ENCODE measurements at regions not wholly inside any gene's neighbourhood (a gene's known extent, or its start where the extent isn't known, plus 50 kb on each side); places are given as distances from the start of the nearest gene placed in this dataset.

- H4K8ac ChIP-seq (ENCODE audit: extremely low read depth, insufficient read depth, low read length) = no peak overlapping the region
- no peak overlapping the region for H4K5ac ChIP-seq (ENCODE audit: insufficient read length, low read depth, low read length)
- no peak overlapping the region for H2BK5ac ChIP-seq (ENCODE audit: low read depth, low read length)
- H3K9ac ChIP-seq (replicated peaks in 1 of 4; ENCODE audit: extremely low read depth in 1 of 4, low read depth in 3 of 4, low read length in 3 of 4) = no peak overlapping the region
- no peak overlapping the region for H3K27ac ChIP-seq (ENCODE audit: low read depth, low read length)
- WGBS, 2 experiments (ENCODE audit: extremely low coverage in 1 of 2, insufficient coverage in 1 of 2, insufficient read length in 1 of 2, insufficient replicate concordance in 2 of 2, low coverage in 1 of 2, low lambda C conversion rate in 2 of 2, missing lambda C conversion rate in 1 of 2) = 82% methylated on average over 1 of the region's 1 CpG; no CpG with 5 or more reads in 1 of the 2 experiments
- DNase-seq (ENCODE audit: low read depth in 1 of 2, low spot score in 2 of 2) (no peak), FAIRE-seq (no peak)
- no peaks in the 10 kb centered on the region for H3K23me2 ChIP-seq (ENCODE audit: low read depth, low read length)
- H3K23ac ChIP-seq (ENCODE audit: insufficient read length) = no peak overlapping the region
- H3K79me2 ChIP-seq (ENCODE audit: control insufficient read depth in 1 of 2, insufficient read depth in 2 of 2, low read length in 2 of 2) = no peaks in the 10 kb centered on the region
- H3K27me3 ChIP-seq (replicated peaks in 1 of 4; ENCODE audit: control insufficient read depth in 3 of 4, extremely low read depth in 1 of 4, insufficient read depth in 3 of 4, low read length in 3 of 4) = no peaks in the 10 kb centered on the region
- no peak overlapping the region for H2AFZ ChIP-seq (ENCODE audit: low read length)
- no peak overlapping the region for H2BK15ac ChIP-seq (ENCODE audit: low read length)
- H3K56ac ChIP-seq (replicated peaks; ENCODE audit: insufficient read length, low read depth, low read length) = no peak overlapping the region
- H3K4me1 ChIP-seq (replicated peaks in 1 of 4; ENCODE audit: control insufficient read depth in 3 of 4, insufficient read depth in 4 of 4, low read length in 3 of 4) = no peaks in the 10 kb centered on the region
- no peak overlapping the region for H3K4me3 ChIP-seq (ENCODE audit: extremely low read depth in 1 of 4, insufficient read depth in 2 of 4, low read depth in 3 of 4, low read length in 4 of 4)
- no peaks in the 10 kb centered on the region for H4K20me1 ChIP-seq (replicated peaks in 1 of 2; ENCODE audit: control insufficient read depth in 1 of 2, insufficient read depth in 2 of 2, low read length in 2 of 2)
- POLR2A ChIA-PET (ENCODE audit: partially characterized antibody) = no interaction called here
- H4K91ac ChIP-seq (replicated peaks; ENCODE audit: insufficient read length, low read length) = no peak overlapping the region
- H2AK5ac ChIP-seq (ENCODE audit: low read depth, low read length) = no peak overlapping the region
- no peak overlapping the region for H2BK20ac ChIP-seq (ENCODE audit: low read length)
- H3K4me2 ChIP-seq (ENCODE audit: insufficient read depth in 1 of 2, low read depth in 2 of 2, low read length in 2 of 2) = no peak overlapping the region
- no peaks in the 10 kb centered on the region for H3K79me1 ChIP-seq (ENCODE audit: low read depth, low read length)
- no peak overlapping the region for H3K18ac ChIP-seq (ENCODE audit: extremely low read depth, low read length)
- CTCF ChIA-PET (ENCODE audit: partially characterized antibody) = interaction anchor here (0.9 kb wide), 1 partner anchor 259 kb away, joined by 3 read pairs; no protein-coding TSS in a partner anchor
- no peaks in the 10 kb centered on the region for H3K36me3 ChIP-seq (ENCODE audit: control insufficient read depth in 2 of 4, insufficient read depth in 4 of 4, low read length in 3 of 4)
- no peaks in the 10 kb centered on the region for H3K9me3 ChIP-seq (ENCODE audit: insufficient read depth in 2 of 2, low read depth in 1 of 2, low read length in 1 of 2)
- no peak overlapping the region for H2BK12ac ChIP-seq (ENCODE audit: low read depth, low read length)
- H3K14ac ChIP-seq (ENCODE audit: insufficient read length) = no peak overlapping the region
- no peak overlapping the region for H2BK120ac ChIP-seq (replicated peaks; ENCODE audit: low read depth, low read length)
- H3K4ac ChIP-seq (replicated peaks; ENCODE audit: insufficient read length, low read depth, low read length) = no peak overlapping the region
- TF ChIP-seq, protein P1, sequence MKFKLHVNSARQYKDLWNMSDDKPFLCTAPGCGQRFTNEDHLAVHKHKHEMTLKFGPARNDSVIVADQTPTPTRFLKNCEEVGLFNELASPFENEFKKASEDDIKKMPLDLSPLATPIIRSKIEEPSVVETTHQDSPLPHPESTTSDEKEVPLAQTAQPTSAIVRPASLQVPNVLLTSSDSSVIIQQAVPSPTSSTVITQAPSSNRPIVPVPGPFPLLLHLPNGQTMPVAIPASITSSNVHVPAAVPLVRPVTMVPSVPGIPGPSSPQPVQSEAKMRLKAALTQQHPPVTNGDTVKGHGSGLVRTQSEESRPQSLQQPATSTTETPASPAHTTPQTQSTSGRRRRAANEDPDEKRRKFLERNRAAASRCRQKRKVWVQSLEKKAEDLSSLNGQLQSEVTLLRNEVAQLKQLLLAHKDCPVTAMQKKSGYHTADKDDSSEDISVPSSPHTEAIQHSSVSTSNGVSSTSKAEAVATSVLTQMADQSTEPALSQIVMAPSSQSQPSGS (IDR thresholded peaks at IDR 0.05; ENCODE audit: low read length) = no peak
- no peak for TF ChIP-seq CTBP2 (IDR thresholded peaks at IDR 0.05; ENCODE audit: borderline replicate concordance, insufficient read depth, insufficient read length, low read length)
- no peak for TF ChIP-seq EGR1 (IDR thresholded peaks at IDR 0.05; ENCODE audit: borderline replicate concordance, low read depth, low read length)
- no peak for TF ChIP-seq RAD21 (IDR thresholded peaks at IDR 0.05 in 1 of 2, conservative IDR thresholded peaks at IDR 0.05 in 1 of 2; ENCODE audit: low read depth in 2 of 2, low read length in 2 of 2)
- no peak for TF ChIP-seq SP1 (IDR thresholded peaks at IDR 0.05; ENCODE audit: low read depth, low read length)
- no peak for TF ChIP-seq POLR2A (IDR thresholded peaks at IDR 0.05; ENCODE audit: control extremely low read depth in 1 of 2, low read depth in 2 of 2, low read length in 2 of 2)
- no peak for TF ChIP-seq RFX5 (IDR thresholded peaks at IDR 0.05; ENCODE audit: borderline replicate concordance, low read depth, low read length)
- no peak for TF ChIP-seq SP4 (IDR thresholded peaks at IDR 0.05; ENCODE audit: low read length)
- TF ChIP-seq YY1 (IDR thresholded peaks at IDR 0.05; ENCODE audit: low read depth, low read length) = no peak
- no peak for TF ChIP-seq TEAD4 (IDR thresholded peaks at IDR 0.05; ENCODE audit: low read depth, low read length)
- no peak for TF ChIP-seq ASH2L (IDR thresholded peaks at IDR 0.05; ENCODE audit: low read length)
- TF ChIP-seq, protein P2, sequence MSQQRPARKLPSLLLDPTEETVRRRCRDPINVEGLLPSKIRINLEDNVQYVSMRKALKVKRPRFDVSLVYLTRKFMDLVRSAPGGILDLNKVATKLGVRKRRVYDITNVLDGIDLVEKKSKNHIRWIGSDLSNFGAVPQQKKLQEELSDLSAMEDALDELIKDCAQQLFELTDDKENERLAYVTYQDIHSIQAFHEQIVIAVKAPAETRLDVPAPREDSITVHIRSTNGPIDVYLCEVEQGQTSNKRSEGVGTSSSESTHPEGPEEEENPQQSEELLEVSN (IDR thresholded peaks at IDR 0.05) = no peak
- TF ChIP-seq, protein P3, sequence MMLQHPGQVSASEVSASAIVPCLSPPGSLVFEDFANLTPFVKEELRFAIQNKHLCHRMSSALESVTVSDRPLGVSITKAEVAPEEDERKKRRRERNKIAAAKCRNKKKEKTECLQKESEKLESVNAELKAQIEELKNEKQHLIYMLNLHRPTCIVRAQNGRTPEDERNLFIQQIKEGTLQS (IDR thresholded peaks at IDR 0.05; ENCODE audit: insufficient read depth, low read depth, low read length) = no peak
Measured at GRCh38 chr7:68439897-68440296, 1158.4 kb upstream of the AUTS2 start.

Measured in H1 (cell line).